NCI-H2029 treated with DMSO at 0.1 percent for 48 hours (cell line): ENCODE measurements at regions not wholly inside any gene's neighbourhood (a gene's known extent, or its start where the extent isn't known, plus 50 kb on each side); places are given as distances from the start of the nearest gene placed in this dataset.

ENCODE experiments used
- DNase-seq: peaks from one replicate; lab custom pipeline; 2025; lab: John Stamatoyannopoulos, UW

GRCh38 chr2:186085226-186085625 lies 346.6 kb downstream of the FSIP2 start:
- no peak for DNase-seq

GRCh38 chr2:186093174-186093573 lies 354.6 kb downstream of the FSIP2 start:
- no peak for DNase-seq

- no peak for DNase-seq
These were observed 360.2 kb downstream of the FSIP2 start for GRCh38 chr2:186098821-186099220.

GRCh38 chr2:186099826-186100225 lies 361.2 kb downstream of the FSIP2 start:
- no peak for DNase-seq

- DNase-seq, result no peak
These were observed 362.0 kb downstream of the FSIP2 start for GRCh38 chr2:186100636-186101035.

- no peak for DNase-seq
These were observed 363.0 kb downstream of the FSIP2 start for GRCh38 chr2:186101616-186102015.

GRCh38 chr2:186103276-186103675 lies 364.7 kb downstream of the FSIP2 start:
- no peak for DNase-seq

GRCh38 chr2:186105016-186105724 lies 366.6 kb downstream of the FSIP2 start:
- no peak for DNase-seq

- DNase-seq, result no peak
These were observed 369.9 kb downstream of the FSIP2 start for GRCh38 chr2:186108470-186108869.

GRCh38 chr2:186113284-186113683 lies 372.8 kb upstream of the ZC3H15 start:
- DNase-seq, result no peak

GRCh38 chr2:186125156-186125555 lies 360.9 kb upstream of the ZC3H15 start:
- no peak for DNase-seq

- DNase-seq, result no peak
These were observed 360.4 kb upstream of the ZC3H15 start for GRCh38 chr2:186125625-186126024.

GRCh38 chr2:186126181-186126580 lies 359.9 kb upstream of the ZC3H15 start:
- no peak for DNase-seq

GRCh38 chr2:186129767-186130581 lies 356.1 kb upstream of the ZC3H15 start:
- DNase-seq, result peak; percentile 79

GRCh38 chr2:186130748-186131641 lies 355.1 kb upstream of the ZC3H15 start:
- no peak for DNase-seq

- no peak for DNase-seq
These were observed 350.4 kb upstream of the ZC3H15 start for GRCh38 chr2:186135686-186136085.

- DNase-seq, result no peak
These were observed 349.2 kb upstream of the ZC3H15 start for GRCh38 chr2:186136860-186137259.

- no peak for DNase-seq
These were observed 347.2 kb upstream of the ZC3H15 start for GRCh38 chr2:186138845-186139244.

GRCh38 chr2:186159101-186159500 lies 327.0 kb upstream of the ZC3H15 start:
- no peak for DNase-seq

- no peak for DNase-seq
These were observed 321.7 kb upstream of the ZC3H15 start for GRCh38 chr2:186164325-186164724.

GRCh38 chr2:186170693-186171092 lies 315.4 kb upstream of the ZC3H15 start:
- DNase-seq, result no peak

GRCh38 chr2:186181625-186182024 lies 304.4 kb upstream of the ZC3H15 start:
- no peak for DNase-seq
